GM13976 (cell line): ENCODE measurements at regions not wholly inside any gene's neighbourhood (a gene's known extent, or its start where the extent isn't known, plus 50 kb on each side); places are given as distances from the start of the nearest gene placed in this dataset.

ENCODE experiments used
- DNase-seq: peaks from one replicate; pipeline ENCODE4 v3.0.0; 2012; ENCODE audit warnings: low spot score
- in situ Hi-C: fragments of 300-500 bp; cut with MboI; formaldehyde crosslinking; loops from one replicate; pipeline ENCODE4 v1.12.0; 2022; ENCODE audit warnings: low sequenced_read_pairs, mixed read lengths, inconsistent platforms; ENCODE audit not compliant: unreplicated experiment
- TF ChIP-seq, protein P1 (sequence below): IDR thresholded peaks from 2 replicates; pipeline ENCODE4 v1.5.1; 2012; ENCODE audit warnings: borderline replicate concordance, mild to moderate bottlenecking; ENCODE audit not compliant: insufficient read depth; ENCODE audit errors: extremely low read depth, missing control alignments, control extremely low read depth

DNA sequence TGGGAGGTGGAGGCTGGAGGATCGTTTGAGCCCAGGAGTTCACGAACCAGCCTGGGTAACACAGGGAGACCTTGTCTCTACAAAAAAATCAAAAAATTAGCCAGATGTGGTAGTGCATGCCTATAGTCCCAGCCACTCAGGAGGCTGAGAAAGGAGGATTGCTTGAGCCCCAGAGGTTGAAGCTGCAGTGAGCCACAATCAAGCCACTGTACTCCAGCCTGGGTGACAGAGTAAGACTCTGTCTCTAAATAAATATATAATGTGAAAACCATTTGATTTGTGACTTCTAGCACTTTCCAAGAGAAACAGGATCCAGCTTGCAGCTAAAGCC lies 459.1 kb downstream of the SOX9 start:
- no peak for DNase-seq
- TF ChIP-seq, protein P1, sequence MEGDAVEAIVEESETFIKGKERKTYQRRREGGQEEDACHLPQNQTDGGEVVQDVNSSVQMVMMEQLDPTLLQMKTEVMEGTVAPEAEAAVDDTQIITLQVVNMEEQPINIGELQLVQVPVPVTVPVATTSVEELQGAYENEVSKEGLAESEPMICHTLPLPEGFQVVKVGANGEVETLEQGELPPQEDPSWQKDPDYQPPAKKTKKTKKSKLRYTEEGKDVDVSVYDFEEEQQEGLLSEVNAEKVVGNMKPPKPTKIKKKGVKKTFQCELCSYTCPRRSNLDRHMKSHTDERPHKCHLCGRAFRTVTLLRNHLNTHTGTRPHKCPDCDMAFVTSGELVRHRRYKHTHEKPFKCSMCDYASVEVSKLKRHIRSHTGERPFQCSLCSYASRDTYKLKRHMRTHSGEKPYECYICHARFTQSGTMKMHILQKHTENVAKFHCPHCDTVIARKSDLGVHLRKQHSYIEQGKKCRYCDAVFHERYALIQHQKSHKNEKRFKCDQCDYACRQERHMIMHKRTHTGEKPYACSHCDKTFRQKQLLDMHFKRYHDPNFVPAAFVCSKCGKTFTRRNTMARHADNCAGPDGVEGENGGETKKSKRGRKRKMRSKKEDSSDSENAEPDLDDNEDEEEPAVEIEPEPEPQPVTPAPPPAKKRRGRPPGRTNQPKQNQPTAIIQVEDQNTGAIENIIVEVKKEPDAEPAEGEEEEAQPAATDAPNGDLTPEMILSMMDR = no peak
- in situ Hi-C loops = loop anchor here (10.0 kb wide), 1 partner anchor 135 kb away; no protein-coding TSS in a partner anchor

DNA sequence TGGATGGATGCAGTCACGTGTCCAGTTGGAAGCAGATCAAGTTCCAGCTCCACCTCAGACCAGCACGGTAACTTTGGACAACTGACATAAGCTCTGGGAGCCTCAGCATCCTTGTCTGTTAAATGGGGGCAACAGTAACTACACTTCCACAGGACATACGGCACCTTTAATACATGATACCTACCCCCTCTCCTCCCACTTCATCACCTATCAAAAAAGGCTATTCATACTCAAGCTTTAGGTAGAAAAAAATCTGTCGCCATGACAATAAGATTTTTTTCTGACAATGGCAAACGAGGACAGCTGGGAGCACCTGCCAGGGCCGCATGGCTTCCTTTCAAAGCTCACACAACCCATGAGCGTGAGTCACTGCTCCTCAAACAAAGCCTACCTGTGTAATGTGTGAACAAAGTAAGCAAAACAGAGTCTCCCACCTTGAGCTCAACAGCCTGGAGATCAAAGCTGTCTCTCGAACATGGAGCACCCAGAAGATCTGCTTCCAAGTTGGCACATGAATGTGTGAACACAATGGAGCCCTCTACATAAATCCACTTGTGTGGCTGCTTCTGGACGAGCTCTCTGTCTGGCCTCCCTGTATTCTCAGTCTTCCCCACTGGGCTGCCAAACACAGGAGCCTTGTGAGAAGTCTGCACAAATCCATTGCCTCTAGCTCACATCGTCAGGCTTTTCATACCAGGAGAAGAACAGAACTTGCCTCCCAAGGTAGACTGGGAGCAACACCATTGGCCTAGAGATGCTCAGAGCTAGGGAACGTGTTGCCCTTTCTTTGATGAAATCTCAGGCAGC lies 459.7 kb downstream of the SOX9 start:
- in situ Hi-C loops = no loop called here
- TF ChIP-seq, protein P1 = no peak
- no peak for DNase-seq

DNA sequence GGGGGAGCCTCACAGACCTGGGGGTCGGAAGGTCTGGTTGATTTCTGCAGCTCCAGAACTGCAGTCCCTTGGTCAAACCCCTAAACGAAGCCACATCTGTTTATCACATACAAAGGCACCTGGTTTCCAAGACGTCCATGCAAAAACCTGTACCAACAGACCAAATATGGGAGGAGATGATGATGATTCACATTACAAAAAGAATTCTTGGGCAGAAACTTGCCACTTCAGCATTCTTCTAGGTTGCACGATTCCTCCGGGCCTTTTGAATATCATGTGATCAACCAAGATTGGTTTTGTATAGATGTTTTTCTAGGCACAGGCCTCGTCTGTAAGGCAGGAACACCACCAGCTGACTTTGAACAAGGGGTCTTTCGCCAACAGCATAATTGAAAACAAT lies 466.3 kb downstream of the SOX9 start:
- DNase-seq = no peak
- in situ Hi-C loops = no loop called here
- TF ChIP-seq, protein P1 = no peak

DNA sequence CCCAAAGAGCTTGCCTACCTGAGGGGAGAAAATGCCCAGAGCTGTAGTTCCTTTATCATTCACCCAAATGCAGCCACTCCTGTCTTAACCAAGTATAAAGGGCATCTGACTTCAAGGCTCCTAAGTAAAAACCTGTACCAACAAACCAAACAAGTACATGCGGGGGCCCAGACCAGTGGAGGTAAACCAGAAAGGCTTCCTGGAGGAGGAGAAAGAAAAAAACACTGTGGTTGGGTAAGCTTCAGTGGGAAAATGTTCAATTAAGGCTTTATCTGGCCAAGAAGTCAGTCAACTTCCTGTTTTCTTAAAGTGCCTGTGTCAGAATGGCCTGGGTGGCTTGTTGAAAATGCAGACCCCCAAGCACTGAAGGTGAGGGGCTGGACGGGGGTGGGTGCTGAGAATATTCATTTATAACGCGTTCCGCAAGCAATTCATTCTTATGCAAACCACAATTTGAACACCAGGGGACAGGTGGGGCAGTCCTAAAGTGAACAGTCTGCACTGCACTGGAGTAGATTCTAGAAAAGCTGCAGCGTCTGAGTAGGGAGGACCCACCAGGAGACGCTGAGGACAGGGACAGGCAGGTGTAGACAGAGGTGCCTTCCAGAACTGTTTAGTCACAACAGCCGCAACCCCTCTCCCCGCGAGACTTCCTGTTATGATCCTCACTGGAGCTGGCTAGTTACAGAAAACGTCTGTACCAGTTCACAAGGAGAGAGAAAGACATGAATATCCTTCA lies 467.1 kb downstream of the SOX9 start:
- TF ChIP-seq, protein P1 = no peak
- in situ Hi-C loops = no loop called here
- no peak for DNase-seq

DNA sequence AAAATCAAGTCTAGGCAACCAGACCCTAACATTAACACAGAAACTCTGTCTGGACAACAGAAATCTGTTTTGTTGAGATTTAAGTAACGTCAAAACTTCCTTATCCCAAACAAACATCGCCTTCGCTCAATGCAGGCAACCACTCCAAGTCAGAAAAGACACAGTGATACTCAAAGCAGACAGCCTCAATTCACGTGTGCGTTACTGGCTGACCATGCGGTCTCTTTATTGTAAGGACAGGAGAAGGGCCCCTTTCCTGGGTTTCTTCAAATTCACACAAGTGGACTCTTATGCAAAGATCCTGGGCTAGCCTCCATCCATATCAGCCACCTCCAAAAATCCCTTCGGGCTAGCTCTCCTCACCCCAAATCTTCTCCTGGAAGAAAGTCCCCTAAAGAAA lies 467.7 kb downstream of the SOX9 start:
- in situ Hi-C loops = no loop called here
- no peak for DNase-seq
- TF ChIP-seq, protein P1 = no peak

DNA sequence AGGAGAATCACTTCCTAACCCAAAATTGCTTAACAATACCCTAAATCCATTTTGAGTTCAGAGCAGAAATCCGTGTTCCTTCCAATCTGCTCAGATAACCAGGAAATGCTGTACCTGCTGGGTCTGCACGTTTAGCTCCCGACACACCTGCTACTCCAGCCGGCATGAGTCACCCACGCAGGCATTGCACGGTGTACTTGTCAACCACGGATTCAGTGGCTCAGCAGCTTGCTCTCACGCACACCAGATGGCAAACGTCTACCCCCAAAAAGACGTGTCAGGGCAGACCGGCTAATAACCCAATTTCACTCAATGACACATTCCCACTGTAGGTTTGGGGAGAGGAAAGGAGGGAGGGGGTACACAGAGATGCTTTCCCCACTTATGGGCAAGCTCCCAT lies 468.1 kb downstream of the SOX9 start:
- in situ Hi-C loops = no loop called here
- DNase-seq = no peak
- TF ChIP-seq, protein P1 = no peak

DNA sequence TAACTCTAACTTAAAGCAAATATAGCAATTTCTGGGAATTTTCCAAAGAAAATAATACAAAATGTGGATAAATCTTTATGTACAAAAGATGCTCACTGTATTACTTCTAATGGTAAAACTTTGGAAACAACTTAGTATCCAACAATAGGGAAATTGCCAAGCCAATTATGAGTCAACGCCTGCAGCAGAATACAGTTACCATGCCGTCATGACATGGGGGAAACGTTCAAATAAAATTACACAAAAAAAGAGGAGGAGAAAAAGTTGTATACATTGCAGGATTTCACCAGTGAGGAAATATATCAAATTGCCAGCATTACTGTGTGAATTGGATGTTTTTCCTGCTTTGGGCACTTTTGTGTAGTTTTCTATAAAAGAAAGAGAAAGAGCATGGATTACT lies 469.6 kb downstream of the SOX9 start:
- DNase-seq = no peak
- TF ChIP-seq, protein P1 = no peak
- in situ Hi-C loops = no loop called here
